ENCODE measurements at regions not wholly inside any gene's neighbourhood (a gene's known extent, or its start where the extent isn't known, plus 50 kb on each side); places are given as distances from the start of the nearest gene placed in this dataset.

DNA sequence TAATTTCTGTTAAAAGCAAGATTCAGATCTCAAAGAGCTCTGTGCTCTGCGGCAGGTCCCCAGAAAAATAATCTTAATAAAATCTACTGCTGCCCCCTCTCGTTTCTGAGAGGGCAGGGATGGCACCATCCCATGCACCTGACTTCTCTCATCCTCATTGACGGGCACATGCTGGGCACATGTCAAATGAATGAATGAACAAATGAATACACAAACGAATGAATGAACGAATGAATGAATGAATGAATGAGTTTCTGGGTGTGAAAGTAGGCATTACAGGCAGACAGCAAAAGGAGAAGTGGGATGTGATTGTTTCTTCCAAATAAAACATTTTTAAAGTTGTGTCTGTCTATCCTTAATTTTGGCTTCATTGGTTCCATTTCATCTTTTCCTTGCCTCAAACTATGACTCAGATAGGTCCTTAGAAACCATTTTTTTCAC, 398.1 kb upstream of the PRKCQ start (continued):
- no peak for TF ChIP-seq AFF4 (CRISPR knock-in tag; IDR thresholded peaks at IDR 0.05; ENCODE audit: borderline replicate concordance)

GRCh38 chr10:6977398-6978186, 397.5 kb upstream of the PRKCQ start:
- Mint-ChIP-seq H3K27ac (no peak overlapping the region), H3K36me3 (no peaks in the 10 kb centered on the region), H3K27me3 (ENCODE audit: low read depth) (no peaks in the 10 kb centered on the region; the same call in 1 of the 2 replicates), H3K9me3 (peaks cover 8% of the 10 kb centered on the region; the same call in 1 of the 2 replicates), H3K4me1 (peaks cover 22% of the 10 kb centered on the region), H3K4me3 (no peak overlapping the region)
- ATAC-seq (peak; percentile 64), DNase-seq (ENCODE audit: low spot score) (no peak)
- TF ChIP-seq ESRRA (CRISPR knock-in tag; IDR thresholded peaks at IDR 0.05; ENCODE audit: borderline replicate concordance) (no peak), FOXK1 (CRISPR knock-in tag; IDR thresholded peaks at IDR 0.05) (no peak), ZBTB21 (CRISPR knock-in tag; IDR thresholded peaks at IDR 0.05; ENCODE audit: borderline replicate concordance) (no peak), ZNF263 (CRISPR knock-in tag; IDR thresholded peaks at IDR 0.05; ENCODE audit: low read depth) (no peak), TEAD1 (CRISPR knock-in tag; IDR thresholded peaks at IDR 0.05) (no peak), JAZF1 (CRISPR knock-in tag; IDR thresholded peaks at IDR 0.05) (no peak), PRRX2 (CRISPR knock-in tag; IDR thresholded peaks at IDR 0.05) (no peak), SMAD4 (CRISPR knock-in tag; IDR thresholded peaks at IDR 0.05) (no peak)
- TF ChIP-seq, protein P1, sequence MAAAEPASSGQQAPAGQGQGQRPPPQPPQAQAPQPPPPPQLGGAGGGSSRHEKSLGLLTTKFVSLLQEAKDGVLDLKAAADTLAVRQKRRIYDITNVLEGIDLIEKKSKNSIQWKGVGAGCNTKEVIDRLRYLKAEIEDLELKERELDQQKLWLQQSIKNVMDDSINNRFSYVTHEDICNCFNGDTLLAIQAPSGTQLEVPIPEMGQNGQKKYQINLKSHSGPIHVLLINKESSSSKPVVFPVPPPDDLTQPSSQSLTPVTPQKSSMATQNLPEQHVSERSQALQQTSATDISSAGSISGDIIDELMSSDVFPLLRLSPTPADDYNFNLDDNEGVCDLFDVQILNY (CRISPR knock-in tag; IDR thresholded peaks at IDR 0.05): no peak
- TF ChIP-seq, protein P2, sequence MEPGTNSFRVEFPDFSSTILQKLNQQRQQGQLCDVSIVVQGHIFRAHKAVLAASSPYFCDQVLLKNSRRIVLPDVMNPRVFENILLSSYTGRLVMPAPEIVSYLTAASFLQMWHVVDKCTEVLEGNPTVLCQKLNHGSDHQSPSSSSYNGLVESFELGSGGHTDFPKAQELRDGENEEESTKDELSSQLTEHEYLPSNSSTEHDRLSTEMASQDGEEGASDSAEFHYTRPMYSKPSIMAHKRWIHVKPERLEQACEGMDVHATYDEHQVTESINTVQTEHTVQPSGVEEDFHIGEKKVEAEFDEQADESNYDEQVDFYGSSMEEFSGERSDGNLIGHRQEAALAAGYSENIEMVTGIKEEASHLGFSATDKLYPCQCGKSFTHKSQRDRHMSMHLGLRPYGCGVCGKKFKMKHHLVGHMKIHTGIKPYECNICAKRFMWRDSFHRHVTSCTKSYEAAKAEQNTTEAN (CRISPR knock-in tag; IDR thresholded peaks at IDR 0.05): no peak
- POLR2A ChIA-PET: no interaction called here
- CTCF ChIA-PET: interaction anchor here (1.2 kb wide), 2 partner anchors 58 to 77 kb away, joined by 3 read pairs; no protein-coding TSS in a partner anchor

DNA sequence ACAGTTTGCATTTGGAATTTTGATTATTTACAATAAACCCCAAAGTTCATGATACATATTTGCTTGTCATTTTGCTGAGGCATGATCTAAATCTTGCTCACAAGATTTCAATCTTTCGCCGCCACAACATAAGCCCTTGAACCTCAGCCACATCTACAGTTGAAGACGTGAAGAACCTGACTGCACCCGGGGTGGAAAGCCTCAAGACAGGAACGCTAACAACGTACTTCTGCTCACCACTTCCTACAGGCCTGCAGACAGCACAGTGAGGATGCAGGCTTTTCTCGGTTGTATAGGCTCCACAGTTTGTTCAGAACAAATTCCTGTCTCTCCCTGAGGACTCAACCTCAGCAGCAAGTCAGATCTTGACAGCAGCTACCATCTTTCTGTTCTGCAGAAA, 393.8 kb upstream of the PRKCQ start:
- Mint-ChIP-seq H3K27me3 (ENCODE audit: low read depth) (no peaks in the 10 kb centered on the region; the same call in 1 of the 2 replicates), H3K9me3 (peaks cover 8% of the 10 kb centered on the region; the same call in 1 of the 2 replicates), H3K36me3 (no peaks in the 10 kb centered on the region), H3K4me3 (no peak overlapping the region), H3K27ac (no peak overlapping the region), H3K4me1 (peaks cover 8% of the 10 kb centered on the region)
- DNase-seq (ENCODE audit: low spot score) (no peak), ATAC-seq (no peak)
- ChIA-PET POLR2A (no interaction called here), CTCF (no interaction called here)
- TF ChIP-seq, protein P3, sequence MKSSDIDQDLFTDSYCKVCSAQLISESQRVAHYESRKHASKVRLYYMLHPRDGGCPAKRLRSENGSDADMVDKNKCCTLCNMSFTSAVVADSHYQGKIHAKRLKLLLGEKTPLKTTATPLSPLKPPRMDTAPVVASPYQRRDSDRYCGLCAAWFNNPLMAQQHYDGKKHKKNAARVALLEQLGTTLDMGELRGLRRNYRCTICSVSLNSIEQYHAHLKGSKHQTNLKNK (CRISPR knock-in tag; IDR thresholded peaks at IDR 0.05): no peak
- TF ChIP-seq ZNF232 (CRISPR knock-in tag; IDR thresholded peaks at IDR 0.05) (no peak), SOX15 (CRISPR knock-in tag; IDR thresholded peaks at IDR 0.05) (no peak), GABPB1 (CRISPR knock-in tag; IDR thresholded peaks at IDR 0.05) (no peak), PRRX2 (CRISPR knock-in tag; IDR thresholded peaks at IDR 0.05) (no peak), ATF3 (CRISPR knock-in tag; conservative IDR thresholded peaks at IDR 0.05) (no peak)
- TF ChIP-seq, protein P4, sequence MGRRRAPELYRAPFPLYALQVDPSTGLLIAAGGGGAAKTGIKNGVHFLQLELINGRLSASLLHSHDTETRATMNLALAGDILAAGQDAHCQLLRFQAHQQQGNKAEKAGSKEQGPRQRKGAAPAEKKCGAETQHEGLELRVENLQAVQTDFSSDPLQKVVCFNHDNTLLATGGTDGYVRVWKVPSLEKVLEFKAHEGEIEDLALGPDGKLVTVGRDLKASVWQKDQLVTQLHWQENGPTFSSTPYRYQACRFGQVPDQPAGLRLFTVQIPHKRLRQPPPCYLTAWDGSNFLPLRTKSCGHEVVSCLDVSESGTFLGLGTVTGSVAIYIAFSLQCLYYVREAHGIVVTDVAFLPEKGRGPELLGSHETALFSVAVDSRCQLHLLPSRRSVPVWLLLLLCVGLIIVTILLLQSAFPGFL (CRISPR knock-in tag; IDR thresholded peaks at IDR 0.05; ENCODE audit: borderline replicate concordance): no peak
- TF ChIP-seq, protein P5, sequence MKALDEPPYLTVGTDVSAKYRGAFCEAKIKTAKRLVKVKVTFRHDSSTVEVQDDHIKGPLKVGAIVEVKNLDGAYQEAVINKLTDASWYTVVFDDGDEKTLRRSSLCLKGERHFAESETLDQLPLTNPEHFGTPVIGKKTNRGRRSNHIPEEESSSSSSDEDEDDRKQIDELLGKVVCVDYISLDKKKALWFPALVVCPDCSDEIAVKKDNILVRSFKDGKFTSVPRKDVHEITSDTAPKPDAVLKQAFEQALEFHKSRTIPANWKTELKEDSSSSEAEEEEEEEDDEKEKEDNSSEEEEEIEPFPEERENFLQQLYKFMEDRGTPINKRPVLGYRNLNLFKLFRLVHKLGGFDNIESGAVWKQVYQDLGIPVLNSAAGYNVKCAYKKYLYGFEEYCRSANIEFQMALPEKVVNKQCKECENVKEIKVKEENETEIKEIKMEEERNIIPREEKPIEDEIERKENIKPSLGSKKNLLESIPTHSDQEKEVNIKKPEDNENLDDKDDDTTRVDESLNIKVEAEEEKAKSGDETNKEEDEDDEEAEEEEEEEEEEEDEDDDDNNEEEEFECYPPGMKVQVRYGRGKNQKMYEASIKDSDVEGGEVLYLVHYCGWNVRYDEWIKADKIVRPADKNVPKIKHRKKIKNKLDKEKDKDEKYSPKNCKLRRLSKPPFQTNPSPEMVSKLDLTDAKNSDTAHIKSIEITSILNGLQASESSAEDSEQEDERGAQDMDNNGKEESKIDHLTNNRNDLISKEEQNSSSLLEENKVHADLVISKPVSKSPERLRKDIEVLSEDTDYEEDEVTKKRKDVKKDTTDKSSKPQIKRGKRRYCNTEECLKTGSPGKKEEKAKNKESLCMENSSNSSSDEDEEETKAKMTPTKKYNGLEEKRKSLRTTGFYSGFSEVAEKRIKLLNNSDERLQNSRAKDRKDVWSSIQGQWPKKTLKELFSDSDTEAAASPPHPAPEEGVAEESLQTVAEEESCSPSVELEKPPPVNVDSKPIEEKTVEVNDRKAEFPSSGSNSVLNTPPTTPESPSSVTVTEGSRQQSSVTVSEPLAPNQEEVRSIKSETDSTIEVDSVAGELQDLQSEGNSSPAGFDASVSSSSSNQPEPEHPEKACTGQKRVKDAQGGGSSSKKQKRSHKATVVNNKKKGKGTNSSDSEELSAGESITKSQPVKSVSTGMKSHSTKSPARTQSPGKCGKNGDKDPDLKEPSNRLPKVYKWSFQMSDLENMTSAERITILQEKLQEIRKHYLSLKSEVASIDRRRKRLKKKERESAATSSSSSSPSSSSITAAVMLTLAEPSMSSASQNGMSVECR (CRISPR knock-in tag; IDR thresholded peaks at IDR 0.05; ENCODE audit: borderline replicate concordance): no peak
